ENCODE measurements at regions not wholly inside any gene's neighbourhood (a gene's known extent, or its start where the extent isn't known, plus 50 kb on each side); places are given as distances from the start of the nearest gene placed in this dataset.

GRCh38 chr3:193797566-193797965, 204.6 kb downstream of the OPA1 start:
- H3K56ac ChIP-seq (ENCODE audit: insufficient read length, low read depth, low read length) = no peak overlapping the region
- H4K91ac ChIP-seq (ENCODE audit: insufficient read length, low read depth, low read length) = no peak overlapping the region
- DNase-seq = no peak
- TF ChIP-seq CTCF (conservative IDR thresholded peaks at IDR 0.05) = no peak
- no peak overlapping the region for H4K5ac ChIP-seq (ENCODE audit: insufficient read length, low read depth, low read length)
- no peak overlapping the region for H3K4me2 ChIP-seq (ENCODE audit: insufficient read depth, insufficient read length, low read length)
- no peak overlapping the region for H2BK120ac ChIP-seq (ENCODE audit: low read depth, low read length, poor library complexity, severe bottlenecking)
- peaks cover 4% of the 10 kb centered on the region; the same call in 1 of the 2 replicates for H3K4me1 ChIP-seq (ENCODE audit: insufficient read depth, low read length)
- no peak overlapping the region for H2BK5ac ChIP-seq (ENCODE audit: insufficient read length, low read length)
- no peak overlapping the region for H3K18ac ChIP-seq (ENCODE audit: insufficient read length, low read depth, low read length)
- H4K8ac ChIP-seq (replicated peaks; ENCODE audit: insufficient read length, low read depth, low read length) = no peak overlapping the region
- H3K4me1 Mint-ChIP-seq = peaks cover 16 to 25% of the 10 kb centered on the region in 2 experiments
- no peak overlapping the region for H2AFZ ChIP-seq (ENCODE audit: low read length)
- H3K79me1 ChIP-seq (ENCODE audit: insufficient read depth, low read depth, low read length, poor library complexity, severe bottlenecking) = no peaks in the 10 kb centered on the region
- H3K23ac ChIP-seq (ENCODE audit: insufficient read length, low read depth, low read length) = no peak overlapping the region
- H3K9me3 ChIP-seq (ENCODE audit: control insufficient read depth, low read depth, low read length) = no peaks in the 10 kb centered on the region
- no peak overlapping the region for H3K27ac ChIP-seq (ENCODE audit: insufficient read length, low read depth, low read length)
- H3K27ac Mint-ChIP-seq = no peak overlapping the region
- H3K9ac ChIP-seq (ENCODE audit: extremely low read depth, insufficient read length, low read length) = no peak overlapping the region
- H3K14ac ChIP-seq (ENCODE audit: insufficient read depth, low read length) = no peak overlapping the region
- H3K79me2 ChIP-seq (ENCODE audit: insufficient read depth, low read length) = no peaks in the 10 kb centered on the region
- H2AK5ac ChIP-seq (ENCODE audit: insufficient read length, low read length) = no peak overlapping the region
- H4K20me1 ChIP-seq (ENCODE audit: control insufficient read depth, insufficient read depth, insufficient read length) = no peaks in the 10 kb centered on the region
- H3K9me3 Mint-ChIP-seq = peaks cover 0 to 4% of the 10 kb centered on the region in 2 experiments; a peak in 2 of 5 replicates
- no peaks in the 10 kb centered on the region for H3K23me2 ChIP-seq (ENCODE audit: insufficient read length, low read depth, low read length, poor library complexity, severe bottlenecking)
- H3K36me3 Mint-ChIP-seq (ENCODE audit: insufficient read depth in 1 of 3, low read depth in 3 of 3) = 0 out of 7 replicates have a peak, but pooled peaks cover 0 to 4% (median 0%) of the 10 kb centered on the region in 3 experiments
- no peak overlapping the region for H2BK12ac ChIP-seq (ENCODE audit: insufficient read length, low read depth, low read length)
- WGBS (ENCODE audit: extremely low coverage, insufficient read length, low lambda C conversion rate) = no CpG with 5 or more reads among the region's 5 CpGs
- H3K27me3 ChIP-seq (ENCODE audit: insufficient read depth, low read length) = no peaks in the 10 kb centered on the region
- H3K27me3 Mint-ChIP-seq (ENCODE audit: low read depth) = peaks cover 11% of the 10 kb centered on the region
- no peak overlapping the region for H3K4ac ChIP-seq (ENCODE audit: low read depth, low read length)
- H3T11ph ChIP-seq (ENCODE audit: low read length) = no peak overlapping the region
- H3K4me3 Mint-ChIP-seq = no peak overlapping the region
- no peak overlapping the region for H2BK15ac ChIP-seq (ENCODE audit: low read depth, low read length)
- no peak overlapping the region for H2BK20ac ChIP-seq (ENCODE audit: low read depth, low read length, poor library complexity, severe bottlenecking)

Measured in H9 (cell line).